ENCODE measurements at regions not wholly inside any gene's neighbourhood (a gene's known extent, or its start where the extent isn't known, plus 50 kb on each side); places are given as distances from the start of the nearest gene placed in this dataset.

DNA sequence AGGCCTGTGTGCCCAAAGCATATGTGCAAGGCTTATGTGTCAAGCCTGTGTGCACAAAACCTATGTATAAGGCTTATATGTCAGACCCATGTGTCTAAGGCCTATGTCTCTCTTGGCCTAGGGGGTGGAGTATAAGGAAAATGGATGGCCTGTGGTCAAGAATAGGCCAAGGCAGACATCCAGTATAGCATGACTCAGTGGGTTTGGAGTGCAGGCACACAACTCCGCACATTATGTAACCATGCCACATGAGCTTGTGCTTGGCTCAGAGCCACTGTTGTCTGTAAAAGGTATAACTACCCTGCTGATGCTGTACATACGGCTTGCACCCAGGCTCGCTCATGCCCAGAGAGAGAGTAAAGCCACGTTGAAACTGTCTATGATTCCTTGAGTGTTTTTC is 626.4 kb upstream of the NUDT12 start:
- Histone ChIP-seq H4K20me1 (ENCODE audit: control insufficient read depth, insufficient read depth, low read length, poor library complexity, severe bottlenecking) (no peaks in the 10 kb centered on the region), H3K9ac (ENCODE audit: low read length) (no peak overlapping the region), H2AFZ (ENCODE audit: insufficient read depth, low read depth, low read length, poor library complexity, severe bottlenecking) (no peak overlapping the region), H3K4me1 (ENCODE audit: control insufficient read depth in 2 of 2, insufficient read depth in 2 of 2, low read length in 2 of 2) (no peaks in the 10 kb centered on the region), H3K27me3 (replicated peaks in 1 of 4; ENCODE audit: control extremely low read depth in 1 of 4, control insufficient read depth in 3 of 4, insufficient read depth in 4 of 4, low read length in 3 of 4) (no peaks in the 10 kb centered on the region), H3K4me2 (replicated peaks; ENCODE audit: low read depth, low read length, poor library complexity, severe bottlenecking) (no peak overlapping the region), H3K9me3 (ENCODE audit: control extremely low read depth in 1 of 3, control insufficient read depth in 2 of 3, insufficient read depth in 1 of 3, low read length in 2 of 3) (peaks cover 0 to 19% (median 15%) of the 10 kb centered on the region in 3 donors), H3K27ac (ENCODE audit: low read length in 2 of 2) (no peak overlapping the region), H3K79me2 (ENCODE audit: control insufficient read depth, insufficient read depth, low read length) (no peaks in the 10 kb centered on the region), H3K36me3 (replicated peaks in 1 of 2; ENCODE audit: control extremely low read depth in 1 of 2, control insufficient read depth in 1 of 2, extremely low read depth in 1 of 2, insufficient read depth in 2 of 2, low read length in 1 of 2) (no peaks in the 10 kb centered on the region), H3K4me3 (ENCODE audit: control extremely low read depth in 1 of 5, extremely low read depth in 1 of 5, insufficient read depth in 1 of 5, low read depth in 2 of 5, low read length in 4 of 5) (no peak overlapping the region)
- POLR2A ChIA-PET, result no interaction called here
- ATAC-seq (ENCODE audit: low read depth) (no peak), DNase-seq (no peak)
- intact Hi-C loops (cut with micrococcal nuclease), result no loop called here
- H3K27ac Mint-ChIP-seq, result no peak overlapping the region
- H3K9me3 Mint-ChIP-seq (ENCODE audit: insufficient read depth), result peaks cover 12% of the 10 kb centered on the region
- 100% methylated on average over 1 of the region's 4 CpGs for WGBS (ENCODE audit: insufficient coverage)
- H3K4me3 Mint-ChIP-seq, result no peak overlapping the region
- H3K4me1 Mint-ChIP-seq, result no peaks in the 10 kb centered on the region
- CTCF ChIA-PET, result no interaction called here
- no peak for TF ChIP-seq EZH2 (IDR thresholded peaks at IDR 0.05; ENCODE audit: borderline replicate concordance, insufficient read depth, low read depth, low read length, poor library complexity, severe bottlenecking)
- TF ChIP-seq, protein P1, sequence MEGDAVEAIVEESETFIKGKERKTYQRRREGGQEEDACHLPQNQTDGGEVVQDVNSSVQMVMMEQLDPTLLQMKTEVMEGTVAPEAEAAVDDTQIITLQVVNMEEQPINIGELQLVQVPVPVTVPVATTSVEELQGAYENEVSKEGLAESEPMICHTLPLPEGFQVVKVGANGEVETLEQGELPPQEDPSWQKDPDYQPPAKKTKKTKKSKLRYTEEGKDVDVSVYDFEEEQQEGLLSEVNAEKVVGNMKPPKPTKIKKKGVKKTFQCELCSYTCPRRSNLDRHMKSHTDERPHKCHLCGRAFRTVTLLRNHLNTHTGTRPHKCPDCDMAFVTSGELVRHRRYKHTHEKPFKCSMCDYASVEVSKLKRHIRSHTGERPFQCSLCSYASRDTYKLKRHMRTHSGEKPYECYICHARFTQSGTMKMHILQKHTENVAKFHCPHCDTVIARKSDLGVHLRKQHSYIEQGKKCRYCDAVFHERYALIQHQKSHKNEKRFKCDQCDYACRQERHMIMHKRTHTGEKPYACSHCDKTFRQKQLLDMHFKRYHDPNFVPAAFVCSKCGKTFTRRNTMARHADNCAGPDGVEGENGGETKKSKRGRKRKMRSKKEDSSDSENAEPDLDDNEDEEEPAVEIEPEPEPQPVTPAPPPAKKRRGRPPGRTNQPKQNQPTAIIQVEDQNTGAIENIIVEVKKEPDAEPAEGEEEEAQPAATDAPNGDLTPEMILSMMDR (IDR thresholded peaks at IDR 0.05), result no peak
- H3K27me3 Mint-ChIP-seq, result no peaks in the 10 kb centered on the region

DNA sequence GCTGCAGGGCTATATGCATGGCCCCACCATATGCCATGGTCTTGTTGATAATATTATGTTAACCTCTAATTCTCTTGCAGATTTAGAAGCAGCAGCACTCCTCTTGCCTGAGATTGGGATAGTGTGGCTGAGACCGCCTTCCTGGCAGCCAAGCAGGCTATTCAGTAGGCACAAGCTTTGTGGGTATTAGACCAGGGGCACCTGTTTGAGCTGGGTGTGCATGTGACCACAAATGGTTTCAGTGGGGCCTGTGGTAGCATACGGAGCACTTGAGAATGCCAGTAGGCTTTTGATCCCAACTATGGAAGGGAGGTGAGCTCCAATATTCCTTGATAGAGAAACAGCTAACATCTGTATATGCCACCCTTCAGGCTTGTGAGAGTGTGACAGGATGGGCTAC is 625.1 kb upstream of the NUDT12 start:
- H3K4me3 ChIP-seq (ENCODE audit: control extremely low read depth in 1 of 5, extremely low read depth in 1 of 5, insufficient read depth in 1 of 5, low read depth in 2 of 5, low read length in 4 of 5), result no peak overlapping the region
- H3K4me2 ChIP-seq (replicated peaks; ENCODE audit: low read depth, low read length, poor library complexity, severe bottlenecking), result no peak overlapping the region
- H3K9me3 Mint-ChIP-seq (ENCODE audit: insufficient read depth), result peaks cover 12% of the 10 kb centered on the region
- no peak for DNase-seq
- 81% methylated on average over 2 of the region's 2 CpGs for WGBS (ENCODE audit: insufficient coverage)
- H3K27ac ChIP-seq (ENCODE audit: low read length in 2 of 2), result no peak overlapping the region
- H3K36me3 ChIP-seq (replicated peaks in 1 of 2; ENCODE audit: control extremely low read depth in 1 of 2, control insufficient read depth in 1 of 2, extremely low read depth in 1 of 2, insufficient read depth in 2 of 2, low read length in 1 of 2), result no peaks in the 10 kb centered on the region
- H3K27me3 Mint-ChIP-seq, result no peaks in the 10 kb centered on the region
- no peak overlapping the region for H3K9ac ChIP-seq (ENCODE audit: low read length)
- intact Hi-C loops (cut with micrococcal nuclease), result no loop called here
- H3K27ac Mint-ChIP-seq, result no peak overlapping the region
- ChIA-PET CTCF (no interaction called here), POLR2A (no interaction called here)
- H3K9me3 ChIP-seq (ENCODE audit: control extremely low read depth in 1 of 3, control insufficient read depth in 2 of 3, insufficient read depth in 1 of 3, low read length in 2 of 3), result peaks cover 0 to 19% (median 15%) of the 10 kb centered on the region in 3 donors
- no peaks in the 10 kb centered on the region for H3K4me1 ChIP-seq (ENCODE audit: control insufficient read depth in 2 of 2, insufficient read depth in 2 of 2, low read length in 2 of 2)
- H2AFZ ChIP-seq (ENCODE audit: insufficient read depth, low read depth, low read length, poor library complexity, severe bottlenecking), result no peak overlapping the region
- ATAC-seq (ENCODE audit: low read depth), result no peak
- H3K4me1 Mint-ChIP-seq, result no peaks in the 10 kb centered on the region
- no peaks in the 10 kb centered on the region for H3K79me2 ChIP-seq (ENCODE audit: control insufficient read depth, insufficient read depth, low read length)
- no peaks in the 10 kb centered on the region for H4K20me1 ChIP-seq (ENCODE audit: control insufficient read depth, insufficient read depth, low read length, poor library complexity, severe bottlenecking)
- no peak for TF ChIP-seq EZH2 (IDR thresholded peaks at IDR 0.05; ENCODE audit: borderline replicate concordance, insufficient read depth, low read depth, low read length, poor library complexity, severe bottlenecking)
- TF ChIP-seq, protein P1 (IDR thresholded peaks at IDR 0.05), result no peak
- no peaks in the 10 kb centered on the region for H3K27me3 ChIP-seq (replicated peaks in 1 of 4; ENCODE audit: control extremely low read depth in 1 of 4, control insufficient read depth in 3 of 4, insufficient read depth in 4 of 4, low read length in 3 of 4)
- no peak overlapping the region for H3K4me3 Mint-ChIP-seq
